ENCODE measurements at regions not wholly inside any gene's neighbourhood (a gene's known extent, or its start where the extent isn't known, plus 50 kb on each side); places are given as distances from the start of the nearest gene placed in this dataset.

DNA sequence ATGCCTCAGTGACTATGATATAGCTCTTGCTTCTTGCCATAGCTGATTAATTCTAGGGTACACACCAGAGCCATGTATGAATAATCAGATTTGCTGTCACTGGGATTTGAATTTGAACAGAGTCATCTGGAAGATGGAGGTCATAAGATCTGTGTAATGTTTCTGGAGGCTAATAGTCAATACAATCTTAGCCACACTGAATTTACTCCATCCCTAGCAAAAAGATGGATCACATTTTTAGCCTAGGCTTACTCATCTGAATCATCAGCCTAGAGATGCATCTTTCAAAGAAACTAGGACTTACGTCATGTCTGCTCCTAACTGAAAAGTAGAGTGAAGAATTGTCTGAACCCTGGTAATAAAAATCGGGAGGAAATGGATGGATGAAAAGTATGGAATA, 142.3 kb upstream of the ZNF804B start:
- no peak for TF ChIP-seq EZH2 (IDR thresholded peaks at IDR 0.05; ENCODE audit: borderline replicate concordance, low read depth, low read length, poor library complexity, severe bottlenecking)
- TF ChIP-seq, protein P1, sequence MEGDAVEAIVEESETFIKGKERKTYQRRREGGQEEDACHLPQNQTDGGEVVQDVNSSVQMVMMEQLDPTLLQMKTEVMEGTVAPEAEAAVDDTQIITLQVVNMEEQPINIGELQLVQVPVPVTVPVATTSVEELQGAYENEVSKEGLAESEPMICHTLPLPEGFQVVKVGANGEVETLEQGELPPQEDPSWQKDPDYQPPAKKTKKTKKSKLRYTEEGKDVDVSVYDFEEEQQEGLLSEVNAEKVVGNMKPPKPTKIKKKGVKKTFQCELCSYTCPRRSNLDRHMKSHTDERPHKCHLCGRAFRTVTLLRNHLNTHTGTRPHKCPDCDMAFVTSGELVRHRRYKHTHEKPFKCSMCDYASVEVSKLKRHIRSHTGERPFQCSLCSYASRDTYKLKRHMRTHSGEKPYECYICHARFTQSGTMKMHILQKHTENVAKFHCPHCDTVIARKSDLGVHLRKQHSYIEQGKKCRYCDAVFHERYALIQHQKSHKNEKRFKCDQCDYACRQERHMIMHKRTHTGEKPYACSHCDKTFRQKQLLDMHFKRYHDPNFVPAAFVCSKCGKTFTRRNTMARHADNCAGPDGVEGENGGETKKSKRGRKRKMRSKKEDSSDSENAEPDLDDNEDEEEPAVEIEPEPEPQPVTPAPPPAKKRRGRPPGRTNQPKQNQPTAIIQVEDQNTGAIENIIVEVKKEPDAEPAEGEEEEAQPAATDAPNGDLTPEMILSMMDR (conservative IDR thresholded peaks at IDR 0.05; ENCODE audit: low read depth, low read length): no peak

All from A673 (cell line).